GM12891 (cell line): ENCODE measurements at regions not wholly inside any gene's neighbourhood (a gene's known extent, or its start where the extent isn't known, plus 50 kb on each side); places are given as distances from the start of the nearest gene placed in this dataset.
A peak's percentile ranks its signal among the peaks of the same experiment; 100 is the strongest.
"Not testable (repeated sequence)": the region's sequence is repeated elsewhere in the genome, so short reads cannot be mapped to it uniquely, and the experiment has no call there.

ENCODE experiments used
- DNase-seq: peaks from one replicate; pipeline ENCODE4 v3.0.0; 2011; ENCODE audit warnings: low spot score; ENCODE audit not compliant: insufficient read length
- FAIRE-seq: peaks from 2 replicates; lab custom pipeline; 2011; peaks lifted over from hg19 to GRCh38; lab: Jason Lieb, UNC
- PAX5 ChIP-seq: IDR thresholded peaks from 2 replicates; pipeline ENCODE4 v1.6.1; 2011; ENCODE audit warnings: low read length, moderate library complexity, mild to moderate bottlenecking; ENCODE audit not compliant: insufficient read depth, severe bottlenecking
- POLR2A ChIP-seq: IDR thresholded peaks from 2 replicates; pipeline ENCODE4 v1.6.1; 2011; ENCODE audit warnings: low read depth, low read length, control low read depth
- POLR2AphosphoS5 ChIP-seq: IDR thresholded peaks from 2 replicates; pipeline ENCODE4 v1.6.1; 2011; ENCODE audit warnings: low read depth, low read length, control low read depth
- POU2F2 ChIP-seq: IDR thresholded peaks from 2 replicates; pipeline ENCODE4 v1.6.1; 2011; ENCODE audit warnings: low read depth, mild to moderate bottlenecking, control low read depth, low read length, moderate library complexity
- SPI1 ChIP-seq: IDR thresholded peaks from 2 replicates; pipeline ENCODE4 v1.6.1; 2011; ENCODE audit warnings: low read depth, low read length, control low read depth
- TAF1 ChIP-seq: IDR thresholded peaks from 2 replicates; pipeline ENCODE4 v1.6.1; 2011; ENCODE audit warnings: low read depth, low read length, control low read depth

DNA sequence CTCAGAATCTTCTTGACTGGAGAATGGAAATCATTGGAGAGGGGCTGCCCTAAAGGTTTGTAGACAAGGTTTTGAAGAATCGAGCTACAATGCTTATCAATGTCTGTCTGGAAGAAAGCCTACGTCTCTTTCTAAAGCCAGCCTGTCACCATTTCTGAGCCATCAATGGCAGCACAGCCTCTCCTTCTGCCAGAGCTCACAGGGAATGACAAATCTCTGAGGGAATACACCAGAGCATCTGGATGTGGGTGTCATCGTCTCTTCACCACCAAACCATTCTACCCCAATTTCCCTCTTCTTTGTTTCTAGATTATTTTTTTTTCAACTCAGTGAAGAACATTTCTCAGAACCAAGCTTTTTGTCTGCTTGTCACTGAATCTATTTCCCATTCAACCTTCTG is 349.7 kb downstream of the EMP1 start:
- TF ChIP-seq TAF1 (no peak), SPI1 (no peak), POLR2AphosphoS5 (no peak), PAX5 (no peak), POLR2A (no peak)
- DNase-seq: no peak
- FAIRE-seq: no peak

DNA sequence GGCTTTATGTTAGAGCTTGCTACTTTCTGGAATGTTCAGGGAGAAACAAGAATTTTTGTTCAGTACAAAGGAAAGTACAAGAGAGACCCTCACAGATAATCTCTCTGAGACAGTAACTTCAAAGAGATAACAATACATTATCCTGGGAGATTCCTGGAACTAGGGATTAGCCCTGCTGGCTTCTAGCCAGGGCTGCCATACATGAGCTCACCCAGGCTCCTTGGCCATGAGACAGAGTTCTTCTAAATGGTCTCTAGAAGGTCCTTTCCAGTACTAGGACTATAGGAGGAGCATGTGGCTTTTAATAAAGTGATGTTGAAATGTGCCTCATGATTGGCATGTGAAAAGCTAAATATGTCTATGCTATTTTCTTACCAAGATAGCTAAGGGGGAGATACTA is 342.5 kb downstream of the EMP1 start:
- DNase-seq (no peak), FAIRE-seq (no peak)
- TF ChIP-seq PAX5 (no peak), SPI1 (no peak), POU2F2 (no peak), POLR2AphosphoS5 (no peak), POLR2A (no peak), TAF1 (no peak)

DNA sequence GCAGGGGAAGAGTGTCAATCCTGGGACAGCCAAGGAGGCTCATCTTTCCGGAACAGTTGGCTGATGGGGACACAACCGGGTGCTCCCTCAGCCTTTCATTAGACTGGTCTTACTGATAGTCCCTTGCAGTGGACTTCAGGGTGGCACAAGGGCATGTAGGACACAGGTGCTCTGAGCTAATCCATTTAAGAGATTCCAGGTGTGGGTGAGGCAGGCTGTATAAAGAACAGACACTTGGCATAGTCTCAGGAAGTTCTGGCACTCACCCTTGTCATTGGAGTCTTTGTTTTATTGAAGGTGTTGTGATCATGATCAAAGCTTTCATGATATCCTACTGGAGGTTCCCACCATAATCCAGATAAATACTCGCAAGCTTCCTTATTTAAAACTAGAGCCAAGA is 341.6 kb downstream of the EMP1 start:
- TF ChIP-seq POLR2AphosphoS5: no peak
- no peak for TF ChIP-seq TAF1
- TF ChIP-seq PAX5: no peak
- no peak for TF ChIP-seq POLR2A
- TF ChIP-seq SPI1: no peak
- TF ChIP-seq POU2F2: no peak
- DNase-seq (no peak), FAIRE-seq (peak; percentile 31)

DNA sequence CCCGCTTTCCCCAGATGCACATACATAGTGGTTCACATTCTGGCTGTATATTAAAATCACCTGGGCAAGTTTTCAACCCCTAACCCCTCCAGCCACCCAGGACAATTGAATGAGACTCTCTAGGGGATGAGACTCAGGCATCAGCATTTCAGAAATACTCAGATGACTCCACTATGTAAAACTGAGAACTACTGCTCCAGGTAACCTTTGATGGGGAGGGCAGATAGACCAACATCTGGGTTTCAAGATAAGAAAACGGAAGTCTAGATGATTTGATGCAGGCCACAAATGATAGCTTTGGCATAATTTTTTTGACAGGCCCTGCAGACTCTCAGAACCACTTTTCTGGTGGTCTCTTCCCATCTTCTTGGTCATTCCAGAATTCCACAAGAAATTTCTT is 341.1 kb downstream of the EMP1 start:
- FAIRE-seq: peak; percentile 31
- no peak for DNase-seq
- TF ChIP-seq POLR2A: no peak
- TF ChIP-seq POU2F2: peak; percentile 72; the same call in 1 of the 2 replicates
- peak; percentile 82 for TF ChIP-seq SPI1

DNA sequence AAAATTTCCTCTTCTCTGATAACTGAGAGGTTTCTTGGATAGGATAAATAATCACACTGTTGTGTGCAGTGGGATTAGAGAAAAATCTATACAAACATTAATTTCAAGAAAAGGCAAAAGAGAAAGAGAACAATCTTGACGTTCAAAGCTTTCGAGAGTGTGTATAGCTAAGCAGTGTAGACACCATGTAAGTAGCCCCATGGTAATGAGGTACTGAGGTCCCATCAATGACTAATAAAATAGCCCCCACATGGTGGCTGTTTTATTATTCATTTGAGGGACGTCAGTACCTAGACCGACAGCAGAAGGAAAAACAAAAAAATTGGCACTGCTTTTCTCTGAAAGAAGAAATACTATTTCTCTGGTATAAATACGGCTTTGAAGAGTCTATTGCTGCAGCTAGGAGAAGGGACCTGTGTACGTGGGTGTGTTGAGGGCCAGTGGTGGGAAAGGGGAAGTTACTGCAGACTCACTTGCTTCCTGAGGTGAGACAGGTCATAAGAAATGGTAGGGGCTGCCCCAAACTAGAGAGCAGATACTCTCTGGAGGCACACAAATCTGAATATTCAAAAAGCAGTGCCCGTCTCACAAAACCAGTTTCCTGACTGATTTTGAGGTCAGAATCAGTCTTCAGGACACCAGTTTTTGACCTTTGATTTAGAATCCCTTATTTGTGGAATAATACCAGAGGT is 339.8 kb downstream of the EMP1 start:
- peak; percentile 95 for FAIRE-seq
- TF ChIP-seq POLR2A (no peak), POU2F2 (peak; percentile 98), POLR2AphosphoS5 (no peak), PAX5 (no peak), SPI1 (0 out of 2 replicates have a peak, but pooled peaks have one; percentile 33), TAF1 (no peak)
- DNase-seq: peak; percentile 31

DNA sequence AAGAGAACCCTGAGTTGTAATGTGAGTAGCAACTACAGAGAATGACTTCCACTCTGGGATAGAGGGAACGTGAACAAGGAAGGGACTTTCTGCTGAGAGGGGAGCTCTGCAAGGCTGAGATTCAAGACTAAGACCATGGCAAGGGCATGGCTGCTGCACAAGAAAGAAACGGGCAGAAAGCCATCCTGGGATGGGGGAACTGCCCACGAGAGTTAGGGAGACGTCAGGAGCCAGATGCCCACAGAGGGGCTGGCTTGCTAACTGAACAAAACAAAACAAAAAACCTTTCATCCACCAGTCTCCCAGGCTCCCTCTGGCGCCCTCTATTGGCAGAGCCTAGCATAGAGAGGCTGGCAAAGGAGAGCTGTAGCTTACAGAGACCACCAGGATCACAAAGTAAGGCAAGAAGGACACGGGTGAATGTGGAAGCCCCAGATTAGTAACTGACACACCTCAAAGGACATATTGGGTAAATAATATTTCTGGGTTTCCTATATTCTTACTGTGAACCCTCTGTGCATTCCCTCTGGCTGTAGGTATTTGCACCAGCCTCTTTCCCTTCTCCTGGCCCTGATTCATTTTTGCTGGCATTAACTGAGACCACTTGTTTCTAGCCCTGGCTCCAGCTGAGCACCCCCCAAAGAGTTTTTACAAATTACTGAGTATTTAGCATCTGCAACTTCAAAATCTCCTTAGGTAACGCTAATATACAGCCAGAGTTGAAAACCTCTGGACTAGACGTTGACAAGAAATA is 338.3 kb downstream of the EMP1 start:
- no peak for DNase-seq
- no peak for FAIRE-seq
- TF ChIP-seq POU2F2 (no peak), POLR2AphosphoS5 (no peak), PAX5 (no peak), TAF1 (no peak), POLR2A (no peak), SPI1 (no peak)

DNA sequence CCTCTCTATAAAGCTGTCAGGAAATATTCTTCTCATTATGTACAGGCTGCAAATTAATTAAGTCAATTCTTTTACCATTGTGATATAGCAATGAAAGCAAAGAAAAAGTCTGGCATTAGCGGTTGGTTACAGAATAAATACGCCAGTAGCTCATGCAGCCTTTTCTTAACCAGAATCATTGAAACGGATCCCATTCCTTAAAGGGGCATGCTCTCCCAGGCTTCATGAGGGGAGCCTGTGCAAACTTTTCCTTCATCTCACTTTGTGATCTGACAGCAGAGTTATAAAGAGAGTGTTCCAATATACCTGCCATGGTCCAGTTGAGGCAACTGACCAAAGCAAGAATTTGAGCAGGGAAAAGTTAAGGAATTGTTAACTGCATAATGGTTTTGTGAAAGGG is 337.7 kb downstream of the EMP1 start:
- TF ChIP-seq POLR2AphosphoS5: no peak
- no peak for FAIRE-seq
- DNase-seq: no peak

DNA sequence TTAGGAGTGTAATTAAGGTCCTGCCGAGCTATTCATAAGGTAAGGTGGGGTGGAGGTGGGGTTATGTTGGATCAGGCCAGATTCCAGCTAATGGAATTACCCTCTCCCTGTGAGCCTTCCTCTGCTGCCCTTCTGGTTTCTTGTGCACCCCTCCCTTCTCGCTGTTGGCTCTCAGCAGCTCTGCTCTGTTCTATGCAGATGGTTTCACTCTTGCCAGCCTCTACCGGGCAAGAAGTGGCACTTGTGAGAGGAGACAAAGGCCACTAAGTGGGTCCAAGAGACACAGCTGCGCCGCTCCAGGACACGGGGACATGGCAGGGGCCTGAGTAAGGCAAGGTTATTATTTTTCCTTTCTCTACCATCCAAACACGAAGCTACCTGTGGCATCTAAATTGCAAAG is 334.4 kb downstream of the EMP1 start:
- no peak for FAIRE-seq
- no peak for DNase-seq
- TF ChIP-seq SPI1: no peak
- TF ChIP-seq TAF1: no peak
- TF ChIP-seq POLR2A: no peak
- no peak for TF ChIP-seq POLR2AphosphoS5
- TF ChIP-seq PAX5: no peak
- TF ChIP-seq POU2F2: no peak

DNA sequence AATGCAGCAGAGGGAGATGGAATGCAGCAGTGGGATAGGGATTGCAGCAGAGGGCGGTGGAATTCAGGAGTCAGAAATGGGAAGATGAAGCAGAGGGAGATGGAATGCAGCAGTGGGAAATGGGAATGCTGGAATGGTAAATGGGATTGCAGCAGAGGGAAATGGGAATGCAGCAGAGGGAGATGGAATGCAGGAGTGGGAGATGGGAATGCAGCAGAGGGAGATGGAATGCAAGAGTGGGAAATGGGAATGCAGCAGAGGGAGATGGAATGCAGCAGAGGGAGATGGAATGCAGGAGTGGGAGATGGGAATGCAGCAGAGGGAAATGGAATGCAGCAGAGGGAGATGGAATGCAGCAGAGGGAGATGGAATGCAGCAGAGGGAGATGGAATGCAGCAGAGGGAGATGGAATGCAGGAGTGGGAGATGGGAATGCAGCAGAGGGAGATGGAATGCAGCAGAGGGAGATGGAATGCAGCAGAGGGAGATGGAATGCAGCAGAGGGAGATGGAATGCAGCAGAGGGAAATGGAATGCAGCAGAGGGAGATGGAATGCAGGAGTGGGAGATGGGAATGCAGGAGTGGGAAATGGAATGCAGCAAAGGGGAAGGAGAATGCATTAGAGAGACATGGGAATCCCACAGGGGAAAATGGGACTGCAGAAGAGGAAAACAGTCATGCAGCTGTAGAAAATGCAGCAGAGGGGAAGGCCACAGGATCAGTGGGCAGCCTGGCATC is 329.8 kb downstream of the EMP1 start:
- not testable (repeated sequence) for FAIRE-seq, DNase-seq
